Stimulated activated CD8-positive, alpha-beta memory T cell treated with anti-CD3 and anti-CD28 coated beads, Interleukin-12 subunit alpha, Interleukin-12 subunit beta, amount 100 ng/mL, for 24 hours (primary cell): ENCODE measurements at regions not wholly inside any gene's neighbourhood (a gene's known extent, or its start where the extent isn't known, plus 50 kb on each side); places are given as distances from the start of the nearest gene placed in this dataset.

Experiments used
- DNase-seq: peaks from one replicate; pipeline ENCODE4 v3.0.0-alpha.2; 2020; ENCODE audit errors: extremely low read depth

DNA sequence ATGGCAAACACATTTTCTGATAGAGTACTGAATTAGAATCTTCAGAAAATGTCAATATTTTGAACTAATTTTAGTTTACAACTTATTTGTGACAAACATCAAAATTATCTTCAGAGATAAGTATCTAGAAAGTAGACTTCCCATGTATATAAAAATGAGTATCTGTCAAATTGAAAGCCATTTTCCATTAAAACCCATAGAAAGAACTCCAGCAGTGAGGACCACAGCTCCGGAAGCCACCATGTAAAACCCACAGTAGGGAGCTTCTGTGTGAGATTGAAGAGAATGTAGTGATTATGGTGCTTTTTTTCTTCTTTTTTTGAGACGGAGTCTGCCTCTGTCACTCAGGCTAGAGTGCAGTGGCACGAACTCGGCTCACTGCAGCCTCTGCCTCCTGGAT, 687.0 kb downstream of the TYW1 start:
- no peak for DNase-seq

DNA sequence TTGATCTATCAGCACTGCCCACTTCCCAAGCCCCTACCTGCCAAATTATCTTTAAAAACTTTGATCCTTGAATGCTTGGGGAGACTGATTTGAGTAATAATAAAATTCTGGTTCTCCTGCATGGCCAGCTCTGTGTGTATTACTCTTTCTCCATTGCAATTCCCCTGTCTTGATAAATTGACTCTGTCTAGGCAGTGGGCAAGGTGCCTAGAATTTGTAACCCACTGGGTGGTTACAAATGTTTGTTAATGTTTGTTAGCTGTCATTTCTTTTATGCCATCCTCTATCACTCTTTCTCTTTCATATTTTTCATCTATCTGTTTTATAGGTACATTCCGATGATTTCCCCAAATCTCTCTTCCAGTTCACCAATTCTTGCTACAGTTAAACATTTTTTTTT, 694.1 kb downstream of the TYW1 start:
- no peak for DNase-seq

DNA sequence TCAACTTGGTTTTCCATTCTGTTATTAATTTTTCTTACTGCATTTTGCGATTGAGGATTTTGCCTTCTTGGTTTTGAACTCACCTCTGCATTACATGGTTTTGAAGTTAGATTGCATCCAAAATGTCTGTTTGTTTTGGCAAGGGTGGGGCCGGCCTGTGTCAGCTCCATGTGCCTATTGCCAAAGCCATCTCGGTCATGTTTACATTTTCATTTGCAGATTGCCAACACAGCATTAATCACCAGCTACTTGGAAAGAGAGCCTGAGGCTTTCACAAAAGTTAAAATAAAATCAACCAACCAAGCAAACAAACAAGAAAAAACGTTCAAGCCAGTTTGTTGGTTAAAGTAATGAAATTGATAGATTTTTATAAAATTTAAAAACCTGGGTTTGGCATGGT, 695.8 kb downstream of the TYW1 start:
- DNase-seq, result no peak

DNA sequence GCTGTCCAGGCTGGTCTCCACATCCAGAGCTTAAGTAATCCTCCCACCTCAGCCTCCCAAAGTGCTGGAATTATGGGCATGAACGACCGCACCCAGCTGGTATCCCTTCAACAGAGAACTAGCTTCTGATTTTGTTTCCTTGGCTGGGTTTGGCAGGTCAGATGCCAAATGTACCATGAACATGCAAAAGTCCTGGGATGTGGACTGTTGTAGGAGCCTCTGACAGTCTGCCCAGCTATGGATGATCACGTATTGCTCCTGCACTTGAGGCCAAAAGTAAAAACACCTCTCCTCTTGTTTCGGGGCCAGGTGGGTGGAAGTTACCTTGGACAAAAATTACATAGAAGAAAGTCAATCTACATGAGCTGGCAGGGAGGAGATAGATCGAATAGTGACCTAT, 699.5 kb downstream of the TYW1 start:
- DNase-seq, result no peak

DNA sequence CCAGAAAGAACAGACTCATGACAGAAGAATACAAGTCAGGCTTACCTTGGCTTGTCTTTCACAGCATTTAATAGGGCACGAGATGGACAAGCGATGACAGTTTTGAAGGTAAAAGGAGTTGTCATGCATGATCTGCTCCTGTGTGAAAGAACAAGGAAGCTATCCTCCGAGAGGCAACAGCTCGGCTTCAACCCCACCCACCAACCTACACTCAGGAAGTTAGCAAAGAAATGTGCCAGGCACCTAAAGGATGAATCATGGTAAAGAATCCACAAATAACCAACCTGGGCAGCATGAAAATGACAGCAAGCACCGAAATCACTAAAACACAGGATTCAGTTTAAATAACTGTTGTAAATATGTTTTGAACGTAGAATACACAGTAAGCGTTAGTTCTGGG, 700.2 kb downstream of the TYW1 start:
- DNase-seq, result no peak

DNA sequence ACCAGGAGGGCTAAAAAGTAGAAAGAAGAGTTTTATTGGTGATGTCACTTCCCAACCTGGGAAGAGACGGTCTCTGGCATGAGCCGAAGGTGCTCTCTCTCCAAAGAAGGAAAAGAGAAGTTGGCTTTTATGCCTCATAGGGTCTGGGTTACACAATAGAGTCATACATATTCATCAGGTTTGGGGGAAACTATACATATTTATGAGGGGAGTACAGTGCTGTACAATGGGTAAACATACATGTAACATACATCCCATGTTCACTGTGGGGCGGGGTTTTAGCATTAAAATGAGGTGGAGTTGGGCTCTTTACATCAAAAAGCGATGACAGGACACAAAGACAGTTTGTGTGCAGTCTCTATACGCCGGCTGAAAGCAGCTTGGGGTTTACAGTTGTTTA, 701.7 kb downstream of the TYW1 start:
- DNase-seq, result no peak

DNA sequence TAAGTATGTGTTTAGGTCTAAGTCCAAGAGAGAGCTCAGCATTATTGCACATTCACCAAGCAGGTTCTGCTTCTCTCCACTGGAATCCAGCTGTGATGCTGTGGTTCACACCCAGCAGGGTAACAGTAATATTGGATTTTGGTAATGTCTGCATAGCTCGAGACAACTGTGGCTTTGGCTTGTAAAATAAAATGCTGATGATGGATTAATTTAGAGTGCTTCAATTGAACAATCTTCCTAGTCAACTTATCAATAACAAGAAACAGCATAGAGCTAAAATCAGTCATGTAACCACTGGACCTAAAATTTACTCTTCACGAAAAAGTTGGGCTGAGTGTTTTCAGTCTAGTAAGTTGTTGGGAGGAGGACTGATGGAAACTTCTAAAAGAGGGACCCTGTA, 709.2 kb downstream of the TYW1 start:
- DNase-seq, result no peak

DNA sequence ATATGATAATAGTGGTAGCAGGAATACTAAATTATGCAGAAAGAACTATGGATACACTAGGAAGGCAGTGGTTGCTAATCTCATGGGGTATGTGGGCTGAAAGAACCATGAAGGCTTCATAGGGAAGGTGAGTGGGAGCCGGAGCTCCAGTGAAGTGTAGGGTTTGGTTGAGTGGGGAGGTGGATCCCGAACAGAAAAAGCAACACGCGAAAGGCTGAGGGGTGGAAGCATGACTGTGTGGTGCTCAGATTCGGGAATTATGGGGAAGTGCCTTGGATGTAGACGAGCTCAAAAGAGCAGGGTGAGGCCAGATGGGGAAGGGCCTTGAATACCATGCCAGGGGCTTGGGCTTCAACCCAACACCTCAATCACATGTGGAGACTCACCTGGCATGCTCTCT, 715.1 kb downstream of the TYW1 start:
- DNase-seq, result no peak

DNA sequence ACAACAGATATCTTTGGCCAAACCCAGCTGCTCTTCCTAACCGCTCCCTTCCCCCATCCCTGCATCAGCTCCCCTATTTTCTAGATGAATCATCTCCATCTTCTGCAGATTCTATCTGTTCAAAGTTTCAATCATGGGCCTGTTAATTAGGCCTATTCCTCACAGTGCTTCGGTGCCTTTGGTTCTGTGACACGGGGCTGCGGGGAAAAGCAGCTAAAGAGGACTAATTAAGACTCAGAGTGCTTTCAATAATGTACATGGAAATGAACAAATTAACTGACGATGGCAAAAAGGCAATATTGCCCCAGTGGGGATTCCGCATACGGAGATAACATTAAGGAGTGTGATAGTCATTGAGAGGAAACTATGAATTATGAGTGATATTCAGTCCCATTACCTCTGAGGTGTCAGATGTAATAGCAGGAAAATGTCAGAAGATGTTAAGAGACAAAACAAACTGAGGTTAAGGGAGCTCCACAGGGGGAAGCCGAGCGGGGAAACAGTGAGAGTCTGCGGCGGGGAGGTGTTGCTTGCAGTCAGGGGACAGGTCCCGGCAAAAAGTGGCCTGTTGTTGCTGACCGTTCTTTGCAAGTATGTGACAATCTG, 716.9 kb downstream of the TYW1 start:
- DNase-seq, result no peak

DNA sequence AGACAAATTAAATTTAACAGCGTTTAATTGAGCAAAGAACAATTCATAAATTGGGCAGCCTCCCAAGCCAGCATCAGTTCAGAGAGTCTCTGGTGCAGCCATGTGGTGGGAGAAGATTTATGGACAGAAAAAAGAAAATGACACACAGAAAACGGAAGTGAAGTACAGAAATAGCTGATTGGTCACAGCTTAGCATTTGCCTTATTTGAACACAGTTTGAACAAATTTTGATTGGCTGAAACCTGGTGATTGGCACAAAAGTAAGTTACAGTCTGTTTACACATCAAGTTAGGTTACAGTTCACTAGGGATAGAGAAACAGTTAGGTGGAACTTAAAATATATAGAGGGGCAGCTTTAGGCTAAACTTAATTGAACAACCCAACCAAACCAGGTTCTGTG, 720.1 kb downstream of the TYW1 start:
- DNase-seq, result no peak

DNA sequence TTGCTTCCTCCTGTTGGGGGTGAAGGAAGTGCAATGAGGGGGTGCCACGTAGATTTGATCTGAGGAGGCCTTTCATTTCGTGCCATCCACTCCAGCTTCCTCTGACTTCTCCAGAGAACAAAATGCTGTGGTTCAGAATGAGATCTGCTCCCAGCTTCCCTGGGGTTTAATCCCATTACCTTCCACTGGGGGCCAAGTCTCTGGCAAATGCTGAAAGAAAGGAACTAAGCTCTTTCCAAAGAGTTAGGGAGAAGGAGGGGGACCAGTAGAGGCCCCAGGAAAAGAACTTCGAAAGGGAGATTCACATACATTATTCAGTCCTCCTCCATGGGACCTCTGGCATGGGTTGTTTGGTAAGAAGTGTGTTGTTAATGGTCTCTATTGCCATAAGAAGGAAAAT, 727.0 kb downstream of the TYW1 start:
- DNase-seq, result no peak

DNA sequence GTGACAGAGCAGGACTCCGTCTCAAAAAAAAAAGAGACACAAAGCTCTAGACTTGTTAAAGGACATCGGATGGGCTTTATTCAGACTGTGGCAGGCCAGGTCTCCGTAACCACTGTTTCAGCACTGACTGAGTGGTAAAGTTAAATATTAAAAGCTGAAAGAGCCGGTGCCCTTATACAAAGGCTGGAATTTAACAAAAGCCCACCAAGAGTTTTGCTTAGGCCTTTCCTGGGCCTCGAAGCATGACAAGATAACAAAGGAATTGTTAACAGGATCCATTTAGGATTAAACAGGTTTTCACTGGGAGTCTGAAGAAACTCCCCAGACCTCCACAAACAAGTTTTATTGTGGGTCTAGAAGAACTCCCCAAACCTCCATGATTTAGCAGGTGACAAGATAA, 727.8 kb downstream of the TYW1 start:
- no peak for DNase-seq

DNA sequence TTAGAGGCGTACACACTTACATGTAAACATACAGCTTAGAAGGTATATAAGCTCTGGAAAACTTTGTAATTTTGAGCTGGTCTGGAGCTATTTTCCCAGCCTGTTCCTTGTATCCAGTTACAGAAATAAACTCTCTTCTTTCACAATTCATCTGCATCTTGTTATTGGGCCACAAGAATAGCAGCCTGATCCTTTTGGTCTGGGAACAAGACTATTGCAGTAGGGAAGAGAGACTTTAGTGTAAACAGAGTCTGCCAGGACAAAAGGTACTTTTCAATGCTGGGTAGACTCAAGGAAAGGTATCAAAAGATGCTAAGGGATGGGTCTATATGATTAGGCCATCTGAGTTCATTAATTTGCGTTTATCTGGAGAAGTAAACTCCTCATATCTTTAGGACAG, 728.3 kb downstream of the TYW1 start:
- DNase-seq, result no peak

DNA sequence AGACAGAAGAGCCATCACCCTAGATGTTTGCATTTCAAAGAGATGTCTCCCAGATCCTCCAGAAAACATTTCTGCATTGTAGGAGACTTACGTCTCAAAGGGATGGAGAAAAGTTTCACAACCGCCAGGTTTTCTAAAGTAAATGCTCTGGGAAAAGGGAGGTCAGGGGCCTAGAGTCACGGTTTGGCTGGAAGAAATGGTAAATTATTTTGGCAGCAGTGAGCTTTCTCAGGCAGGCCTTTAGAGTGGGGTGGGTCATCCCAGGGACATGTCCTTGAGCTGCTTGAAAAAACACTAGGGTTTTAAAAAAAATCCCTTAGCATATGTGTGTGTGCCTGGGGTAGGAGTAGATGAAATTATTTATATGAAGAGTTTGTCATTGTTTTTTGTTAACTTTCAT, 728.8 kb downstream of the TYW1 start:
- DNase-seq, result no peak

DNA sequence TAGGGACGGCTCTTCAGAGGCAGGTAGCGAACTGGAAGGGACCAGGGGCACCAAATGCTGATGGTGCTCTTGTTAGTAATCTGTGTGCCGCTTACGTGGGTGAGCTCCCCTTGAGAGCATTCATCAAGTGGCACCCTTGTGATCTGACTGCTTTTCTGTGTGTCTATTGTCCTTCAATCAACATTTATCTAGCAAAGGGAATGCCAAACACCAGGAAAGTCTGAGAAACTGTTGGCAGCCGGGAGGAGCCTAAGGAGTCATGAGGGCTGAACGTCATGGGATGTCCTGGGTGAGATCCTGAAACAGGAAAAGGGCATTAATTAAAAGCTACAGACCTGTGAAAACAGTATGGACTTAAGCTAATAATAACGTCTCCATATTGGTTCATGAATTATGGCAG, 733.1 kb downstream of the TYW1 start:
- no peak for DNase-seq

DNA sequence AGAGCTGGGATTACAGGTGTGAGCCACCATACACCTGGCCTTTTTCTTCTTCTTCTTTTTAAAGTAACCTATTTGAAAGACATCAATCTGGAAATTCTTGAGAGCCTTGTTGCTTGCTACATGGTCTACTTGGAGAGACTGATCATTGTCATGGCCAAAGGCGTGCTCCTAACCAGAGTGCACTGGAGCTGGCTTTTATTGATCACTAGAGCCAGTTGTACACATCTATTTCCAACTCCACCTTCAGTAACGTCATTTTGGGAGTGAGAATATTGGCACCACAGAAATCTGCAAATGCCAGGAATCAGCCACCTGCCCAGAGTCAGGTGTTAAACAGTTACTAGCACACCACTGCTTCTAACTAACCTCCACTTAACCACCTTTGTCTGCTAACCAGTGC, 735.1 kb downstream of the TYW1 start:
- no peak for DNase-seq

DNA sequence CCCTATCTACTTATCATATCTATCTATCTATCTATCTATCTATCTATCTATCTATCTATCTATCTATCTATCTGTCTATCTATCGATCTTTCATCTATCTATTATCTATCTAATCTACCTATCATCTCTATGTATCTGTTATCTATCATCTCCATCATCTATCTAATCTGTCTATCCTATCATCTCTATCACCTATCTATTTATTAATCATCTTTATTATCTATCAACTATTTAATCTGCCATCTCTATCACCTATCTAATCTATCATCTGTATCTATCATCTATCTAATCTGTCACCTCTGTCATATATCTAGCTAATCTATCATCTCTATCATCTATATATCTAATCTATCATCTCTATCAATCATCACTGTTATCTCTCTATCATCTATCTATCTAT, 736.3 kb downstream of the TYW1 start:
- no peak for DNase-seq

DNA sequence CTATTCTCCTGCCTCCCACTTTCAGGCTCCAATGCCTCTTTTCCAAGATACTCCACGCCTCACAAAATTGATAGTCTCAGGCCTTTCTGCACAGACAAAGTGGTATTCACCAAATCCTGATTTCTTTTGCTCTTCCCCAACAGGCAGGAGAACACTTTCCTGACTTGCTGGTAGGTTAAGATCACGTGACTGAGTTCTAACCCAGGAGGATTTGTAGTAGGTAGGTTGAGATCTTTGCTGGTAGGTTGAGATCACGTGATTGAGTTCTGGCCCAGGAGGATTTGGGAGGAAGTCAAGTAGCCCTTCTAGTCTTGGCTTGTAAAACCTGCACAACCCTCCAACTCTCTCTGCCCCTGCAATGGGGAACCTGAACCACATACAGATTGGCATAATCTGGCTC, 741.5 kb downstream of the TYW1 start:
- DNase-seq, result no peak

DNA sequence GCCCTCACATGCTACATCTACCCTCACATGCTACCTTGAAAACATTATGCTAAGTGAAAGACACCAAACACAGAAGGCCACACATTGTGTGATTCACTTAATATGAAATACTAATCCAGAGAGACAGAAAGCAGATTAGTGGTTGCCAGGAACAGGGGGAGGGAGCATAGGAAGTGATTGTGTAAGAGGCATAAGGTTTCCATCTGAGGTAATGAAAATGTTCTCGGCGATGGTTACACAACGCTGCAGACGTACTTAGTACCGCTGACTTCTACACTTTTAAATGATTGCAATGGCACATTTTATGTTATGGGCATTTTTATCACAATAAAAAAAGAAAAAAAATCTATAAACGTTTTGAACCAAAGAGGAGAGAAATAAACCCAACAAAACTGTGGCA, 742.3 kb downstream of the TYW1 start:
- DNase-seq, result no peak

DNA sequence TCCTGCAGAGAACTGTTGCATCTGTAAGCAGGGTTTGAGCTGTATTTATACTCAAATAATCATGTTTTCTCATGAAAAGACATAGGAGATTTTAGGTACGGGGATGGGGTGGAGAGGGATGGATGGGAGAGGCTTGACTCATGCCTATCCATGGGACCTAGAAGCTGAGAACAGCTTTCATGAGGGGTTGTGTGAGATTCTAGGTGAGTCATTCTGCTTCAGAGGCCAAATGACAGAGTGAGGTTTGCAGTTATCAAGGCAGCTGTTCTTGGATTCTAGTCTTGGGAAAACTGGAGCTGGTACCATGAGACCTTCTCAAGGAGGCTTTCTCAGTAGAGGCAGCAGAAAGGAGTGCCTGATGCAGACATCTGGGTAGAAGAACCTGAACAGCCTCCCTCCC, 746.9 kb downstream of the TYW1 start:
- DNase-seq, result no peak

DNA sequence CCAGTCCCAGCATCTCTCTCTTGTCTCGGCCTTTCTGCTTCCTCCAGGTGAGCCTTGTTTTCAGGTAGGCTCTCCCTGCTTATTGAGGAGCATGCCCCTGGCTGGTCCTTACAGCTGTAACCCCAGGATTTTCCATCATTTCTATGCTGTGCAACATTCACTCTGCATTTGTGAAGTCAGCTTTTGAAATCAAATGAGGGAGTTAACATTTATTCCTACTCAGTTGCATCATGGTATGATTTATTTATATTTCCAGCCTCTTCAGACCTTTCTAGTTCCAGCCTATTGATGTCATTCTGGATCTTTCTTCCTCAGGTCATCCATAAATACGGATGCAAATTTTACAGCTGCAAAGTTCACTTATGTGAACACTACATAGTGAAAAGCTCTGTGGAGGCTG, 755.6 kb downstream of the TYW1 start:
- no peak for DNase-seq

DNA sequence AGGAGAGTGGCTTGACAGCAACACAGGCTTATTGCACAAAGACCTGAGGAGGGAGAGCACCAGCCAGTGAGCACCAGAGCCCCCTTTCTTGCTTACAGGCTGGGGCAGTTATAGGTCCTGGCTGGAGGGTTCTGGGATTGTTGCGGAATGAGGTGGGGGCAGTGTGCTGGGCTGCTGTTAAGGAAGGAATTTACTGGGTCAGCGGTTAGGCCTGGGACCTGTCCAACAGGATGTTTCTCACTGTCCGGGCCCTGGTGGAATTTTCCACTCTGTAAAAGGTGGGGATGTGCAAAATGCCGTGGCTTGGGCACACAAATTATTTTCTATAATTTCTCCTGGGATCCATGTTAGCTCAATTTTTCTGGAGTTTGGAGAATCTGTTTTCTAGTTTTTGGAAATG, 757.3 kb downstream of the TYW1 start:
- no peak for DNase-seq

DNA sequence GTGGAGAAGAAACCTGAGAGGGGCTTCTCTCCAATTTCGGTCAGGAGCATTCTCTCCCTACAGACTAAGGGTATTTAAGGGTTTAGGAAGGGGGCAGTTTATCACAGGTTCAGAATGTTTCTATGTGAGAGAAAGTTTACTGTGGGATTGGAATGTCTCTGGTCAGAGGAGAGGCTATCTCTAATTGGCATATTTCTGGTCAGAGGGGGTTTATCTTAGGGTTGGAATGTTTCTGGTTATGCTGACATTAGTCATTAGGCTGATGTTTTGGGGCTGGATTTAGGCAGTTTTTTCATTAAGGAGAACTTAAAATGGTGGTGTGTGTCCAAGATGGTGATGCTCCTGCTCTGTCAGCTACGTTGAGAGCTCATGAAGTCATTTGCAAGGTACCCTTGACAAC, 758.0 kb downstream of the TYW1 start:
- DNase-seq, result no peak

DNA sequence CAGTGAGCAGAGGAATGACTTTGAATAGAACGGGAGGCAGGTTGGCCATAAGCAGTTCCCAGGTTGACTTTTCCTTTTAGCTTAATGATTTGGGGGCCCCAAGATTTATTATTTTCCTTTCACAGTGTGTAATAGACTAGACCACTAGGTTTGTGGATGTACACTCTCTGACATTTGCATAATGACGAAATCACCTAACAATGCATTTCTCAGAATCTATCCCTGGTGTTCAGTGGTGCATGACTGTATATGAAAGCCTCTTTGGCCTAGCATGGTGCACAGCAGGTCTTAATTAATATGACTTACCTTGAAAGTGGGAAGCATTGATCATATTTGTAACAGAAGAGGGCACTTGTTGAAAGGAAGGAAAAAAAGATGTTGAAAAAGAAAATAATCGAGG, 761.9 kb downstream of the TYW1 start:
- no peak for DNase-seq

DNA sequence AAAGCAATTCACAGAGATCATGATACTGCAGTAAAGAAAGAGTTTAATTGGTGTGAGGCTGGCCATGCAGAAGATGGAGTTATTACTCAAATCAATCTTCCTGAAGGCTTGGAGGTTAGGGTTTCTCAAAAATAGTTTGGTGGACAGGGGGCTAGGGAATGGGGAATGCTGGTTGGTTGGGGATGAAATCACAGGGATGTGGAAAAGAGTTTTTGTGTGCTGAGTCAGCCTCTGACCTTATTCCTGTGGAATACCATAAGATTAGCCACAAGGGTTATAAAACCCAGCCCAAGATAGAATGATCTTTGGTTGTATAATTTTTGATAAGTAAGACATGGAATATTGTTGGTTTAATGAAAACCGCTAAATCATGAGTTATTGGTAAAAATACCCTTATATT, 764.3 kb downstream of the TYW1 start:
- no peak for DNase-seq
